GM18502 (cell line): ENCODE measurements at regions not wholly inside any gene's neighbourhood (a gene's known extent, or its start where the extent isn't known, plus 50 kb on each side); places are given as distances from the start of the nearest gene placed in this dataset.

ENCODE experiments used
- ATAC-seq: cut with Tn5 transposase; IDR thresholded peaks from one replicate; pipeline ENCODE4 v1.9.1; 2021; ENCODE audit warnings: mild to moderate bottlenecking; ENCODE audit not compliant: unreplicated experiment, poor library complexity

- ATAC-seq, result no peak
These were observed 268.2 kb upstream of the GRIP1 start for GRCh38 chr12:66947119-66947518.

- no peak for ATAC-seq
These were observed 273.8 kb upstream of the GRIP1 start for GRCh38 chr12:66952668-66953067.

DNA sequence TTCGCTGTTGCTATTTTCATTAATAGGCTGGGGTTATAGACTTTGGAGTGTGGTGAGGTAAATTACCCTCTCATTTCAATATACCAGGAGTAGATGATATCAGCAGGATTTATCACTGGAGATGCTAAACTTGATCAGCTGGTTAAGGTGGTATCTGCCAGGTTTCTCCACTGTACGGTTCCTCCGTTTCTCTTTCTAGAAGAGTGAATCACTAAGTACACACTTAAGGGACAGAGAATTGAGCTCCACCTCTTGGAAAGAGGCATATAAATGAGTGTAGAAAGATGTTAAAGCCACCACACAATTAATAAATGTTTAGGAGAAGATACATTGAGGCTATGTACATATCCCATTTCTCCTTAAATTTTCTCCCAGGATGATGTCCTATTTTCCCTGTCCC, 277.4 kb upstream of the GRIP1 start:
- ATAC-seq, result no peak

DNA sequence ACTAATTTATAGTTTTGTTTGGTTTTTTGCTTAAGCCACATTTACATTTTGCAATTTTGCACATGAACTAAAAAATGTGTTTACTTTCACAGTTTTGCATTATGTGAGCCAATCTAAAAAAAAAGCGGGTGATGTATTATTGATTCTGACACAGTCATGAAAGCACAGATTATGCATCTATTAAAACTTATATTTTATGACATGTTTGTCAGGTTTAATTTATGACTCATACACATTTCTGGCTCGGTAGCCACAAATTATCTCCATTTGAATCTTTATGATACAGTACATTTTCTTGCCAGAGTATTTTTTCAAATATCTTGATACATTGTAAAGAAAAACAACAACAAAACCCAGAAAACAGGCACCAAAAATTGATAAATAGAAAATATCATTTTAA, 280.4 kb upstream of the GRIP1 start:
- ATAC-seq, result no peak

DNA sequence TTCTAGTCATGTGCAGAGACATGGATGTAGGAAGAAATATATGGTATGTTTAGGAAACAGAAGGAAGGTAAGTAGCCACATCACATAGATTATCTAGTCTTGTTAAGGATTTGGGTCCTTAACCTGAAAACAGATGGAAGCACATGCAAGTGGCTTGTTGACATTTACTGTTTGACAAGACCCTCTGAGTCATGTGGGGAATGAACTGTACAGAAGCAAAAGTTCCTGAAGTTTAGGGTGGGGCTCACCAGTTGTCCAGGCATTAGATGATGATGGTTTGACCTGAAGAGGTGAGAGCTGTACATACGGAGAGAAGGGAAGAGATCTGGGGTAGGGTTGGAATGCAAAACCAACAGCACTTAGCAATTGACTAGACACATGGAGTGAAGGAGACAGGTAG, 281.1 kb upstream of the GRIP1 start:
- no peak for ATAC-seq

GRCh38 chr12:66960704-66961690, 282.1 kb upstream of the GRIP1 start:
- ATAC-seq, result no peak

DNA sequence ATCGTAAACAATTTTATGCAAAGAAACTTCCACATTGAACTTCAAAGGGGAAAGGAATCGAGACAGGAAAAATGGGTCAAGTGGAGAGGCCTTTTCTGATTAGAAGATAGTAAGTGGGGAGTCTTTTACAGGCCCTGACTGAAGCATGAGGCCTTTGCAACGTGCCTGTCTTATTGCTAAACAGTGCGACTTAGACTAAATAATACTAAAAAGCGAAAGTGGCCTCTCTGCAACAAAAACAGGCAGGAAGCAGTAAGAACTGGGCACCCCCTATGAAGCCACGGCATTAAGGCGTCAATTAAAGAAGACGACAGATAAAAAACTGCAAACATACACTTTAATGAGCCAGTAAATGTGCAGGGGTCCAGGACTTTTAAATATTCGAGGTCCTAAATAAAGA, 283.4 kb upstream of the GRIP1 start:
- ATAC-seq, result no peak

DNA sequence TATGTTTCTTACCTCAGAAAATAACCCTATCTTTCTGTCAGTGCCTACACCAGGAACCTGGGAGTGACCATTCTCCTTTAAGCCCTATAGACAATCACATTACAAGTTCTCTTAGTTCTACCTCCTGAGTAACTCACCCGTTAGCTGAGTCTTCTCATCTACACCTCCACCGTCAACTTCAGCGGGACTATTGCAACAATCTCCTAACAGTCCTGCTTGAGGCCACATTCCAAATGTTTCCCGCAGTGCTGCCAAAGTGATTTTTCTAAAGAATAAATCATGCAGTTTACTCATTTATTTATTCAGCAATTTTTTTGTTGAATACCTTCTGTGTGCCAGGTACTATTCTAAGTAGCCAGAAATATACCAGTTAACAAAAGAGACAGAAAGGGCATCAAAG, 285.0 kb upstream of the GRIP1 start:
- no peak for ATAC-seq

- ATAC-seq, result no peak
These were observed 285.8 kb upstream of the GRIP1 start for GRCh38 chr12:66964629-66965028.

DNA sequence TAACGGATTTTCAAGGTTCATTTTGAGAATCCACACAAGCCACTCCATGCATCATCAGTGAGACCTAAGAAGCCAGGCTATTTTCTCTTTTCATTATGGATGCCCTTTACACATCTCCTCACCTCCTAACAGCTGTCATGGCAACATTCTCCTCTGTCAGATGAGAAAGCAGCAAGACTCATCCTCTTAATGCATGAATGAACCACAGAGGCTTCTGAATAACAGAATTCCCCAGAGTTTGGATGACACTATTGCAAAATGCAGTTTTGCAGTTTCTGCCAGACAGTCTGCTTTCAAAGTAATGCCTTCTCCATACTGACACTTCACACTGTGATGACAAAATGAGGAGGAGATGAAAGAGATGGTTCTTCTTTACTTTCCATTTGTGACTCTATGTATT, 286.7 kb upstream of the GRIP1 start:
- ATAC-seq, result no peak

DNA sequence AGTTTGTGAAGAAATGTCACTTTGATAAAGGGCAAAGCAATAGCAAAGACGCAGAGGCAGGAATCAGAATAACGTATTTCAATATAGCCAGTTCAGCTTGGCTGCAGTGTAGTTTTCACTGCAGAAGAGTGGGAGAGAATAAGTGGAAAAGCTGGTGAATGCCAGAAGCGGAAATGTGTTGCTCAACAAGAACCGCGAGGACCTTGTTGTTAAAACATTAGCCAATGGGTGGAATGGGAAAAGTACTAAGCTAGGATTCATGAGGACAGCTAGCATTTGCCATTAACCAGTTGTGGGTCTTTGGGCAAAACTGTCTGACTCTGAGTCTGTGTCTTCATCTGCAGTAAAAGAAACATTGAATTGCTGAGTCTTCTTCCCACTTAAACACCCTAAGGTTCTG, 292.9 kb upstream of the GRIP1 start:
- ATAC-seq, result no peak

- no peak for ATAC-seq
These were observed 292.6 kb upstream of the CAND1 start for GRCh38 chr12:66976526-66976925.

GRCh38 chr12:66978802-66979201, 290.4 kb upstream of the CAND1 start:
- ATAC-seq, result no peak

DNA sequence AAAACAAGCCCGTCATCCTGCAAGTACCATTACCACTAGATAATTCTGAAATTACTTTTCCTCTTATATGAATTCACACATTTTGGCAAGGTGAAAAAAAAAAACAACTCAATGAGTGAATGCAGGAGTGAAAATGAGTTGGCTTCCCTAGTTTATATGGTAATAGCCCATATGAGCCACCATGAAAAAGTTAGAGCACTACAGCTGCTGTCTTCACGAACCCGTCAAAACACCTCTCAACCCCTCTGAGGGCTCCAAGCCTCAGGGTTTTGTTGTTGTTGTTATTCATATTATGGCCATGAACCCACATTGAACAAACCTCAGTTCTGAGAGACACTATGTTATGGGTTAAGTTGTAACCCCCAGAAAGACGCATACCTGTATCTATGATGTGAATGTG, 289.9 kb upstream of the CAND1 start:
- no peak for ATAC-seq

- no peak for ATAC-seq
These were observed 285.1 kb upstream of the CAND1 start for GRCh38 chr12:66984077-66984476.

- ATAC-seq, result no peak
These were observed 284.2 kb upstream of the CAND1 start for GRCh38 chr12:66984962-66985361.

DNA sequence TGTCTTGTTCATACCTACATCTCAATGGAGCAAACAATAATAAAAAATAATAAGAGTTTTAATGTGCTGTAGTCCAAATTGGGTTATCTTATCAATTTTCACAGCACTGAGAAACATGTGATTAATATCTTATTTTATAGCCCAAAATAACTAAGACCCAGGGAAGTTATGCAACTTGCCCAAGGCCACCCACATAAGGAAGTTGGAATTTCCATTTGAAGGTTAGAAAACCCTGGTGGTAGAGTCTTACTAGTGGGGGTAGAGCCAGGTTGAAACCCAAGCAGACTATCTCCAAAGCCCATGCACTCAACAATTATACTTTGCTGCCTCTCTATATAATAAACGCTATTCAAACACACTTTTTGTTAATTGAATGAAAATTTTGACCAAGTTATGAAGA, 270.0 kb upstream of the CAND1 start:
- ATAC-seq, result no peak

GRCh38 chr12:67001251-67001650, 267.9 kb upstream of the CAND1 start:
- ATAC-seq, result no peak

- ATAC-seq, result no peak
These were observed 266.4 kb upstream of the CAND1 start for GRCh38 chr12:67002720-67003119.

DNA sequence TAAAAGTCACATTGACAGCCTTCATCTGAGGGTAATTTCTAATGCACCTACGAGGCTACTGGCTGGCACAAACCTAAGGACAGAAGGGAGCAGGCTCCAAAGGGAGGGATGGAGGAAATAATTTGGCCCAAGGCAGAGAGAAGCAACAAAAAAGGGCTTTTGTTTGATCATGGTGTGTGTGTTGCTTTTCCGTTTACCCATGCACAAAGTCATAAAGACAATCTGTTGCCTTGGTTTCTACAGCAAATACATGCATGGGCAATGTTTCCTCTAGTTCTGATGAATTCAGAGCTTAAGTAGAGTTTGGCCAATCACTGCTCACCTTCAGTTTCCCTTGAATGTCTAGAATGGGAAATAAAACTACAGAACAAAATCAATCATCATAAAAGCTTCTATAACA, 262.5 kb upstream of the CAND1 start:
- ATAC-seq, result no peak

GRCh38 chr12:67014642-67015041, 254.5 kb upstream of the CAND1 start:
- no peak for ATAC-seq

DNA sequence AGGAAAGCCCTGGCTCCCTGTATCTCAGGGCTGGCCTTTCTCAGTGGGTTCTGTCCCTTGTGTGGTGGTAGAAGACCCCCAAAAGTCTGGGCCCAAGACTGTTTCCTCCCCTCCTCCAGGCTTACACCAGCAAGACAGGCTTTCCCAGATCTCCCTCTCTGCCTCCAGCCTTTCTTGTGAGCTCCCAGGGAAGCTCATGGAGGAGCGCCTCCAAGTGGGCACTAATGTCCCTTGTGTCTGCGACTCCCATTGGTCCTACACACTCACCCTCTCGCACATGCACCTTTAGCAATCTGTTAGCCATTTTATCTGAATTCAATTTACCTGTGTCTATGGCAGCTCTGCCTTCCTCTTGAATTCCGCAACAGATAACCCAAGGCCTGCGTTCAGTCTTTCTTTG, 251.1 kb upstream of the CAND1 start:
- ATAC-seq, result no peak
